BJ (cell line): ENCODE measurements at regions not wholly inside any gene's neighbourhood (a gene's known extent, or its start where the extent isn't known, plus 50 kb on each side); places are given as distances from the start of the nearest gene placed in this dataset.

Experiments used
- CTCF ChIA-PET: fragments of 350-600 bp; formaldehyde crosslinking; extraction: SDS; loops from one replicate; lab custom pipeline; 2021; ENCODE audit warnings: antibody characterized with exemption, inconsistent platforms; lab: Yijun Ruan, JAX
- POLR2A ChIA-PET: fragments of 300-600 bp; sonication (Branson Sonifier 250); formaldehyde crosslinking; extraction: SDS; loops from one replicate; lab custom pipeline; 2021; ENCODE audit warnings: antibody characterized with exemption; lab: Charles Lee
- DNase-seq: peaks from one replicate; pipeline ENCODE4 v3.0.0-alpha.2; 2011; ENCODE audit warnings: low read depth
- H3K27me3 ChIP-seq: 2 replicates; pipeline ENCODE4 v1.6.0; 2011; ENCODE audit warnings: low read length; ENCODE audit not compliant: control insufficient read depth, insufficient read depth
- H3K36me3 ChIP-seq: 2 replicates; pipeline ENCODE4 v1.5.1; 2011; ENCODE audit warnings: low read length; ENCODE audit not compliant: control insufficient read depth, insufficient read depth
- H3K4me3 ChIP-seq: 2 replicates; pipeline ENCODE4 v1.5.1; 2011; ENCODE audit warnings: low read depth, mild to moderate bottlenecking, control low read depth, low read length
- TF ChIP-seq, protein P1 (sequence below): IDR thresholded peaks from 2 replicates; pipeline ENCODE4 v1.5.1; 2011; ENCODE audit warnings: low read depth, mild to moderate bottlenecking, control low read depth, inconsistent platforms, low read length, moderate library complexity; ENCODE audit not compliant: insufficient read depth

DNA sequence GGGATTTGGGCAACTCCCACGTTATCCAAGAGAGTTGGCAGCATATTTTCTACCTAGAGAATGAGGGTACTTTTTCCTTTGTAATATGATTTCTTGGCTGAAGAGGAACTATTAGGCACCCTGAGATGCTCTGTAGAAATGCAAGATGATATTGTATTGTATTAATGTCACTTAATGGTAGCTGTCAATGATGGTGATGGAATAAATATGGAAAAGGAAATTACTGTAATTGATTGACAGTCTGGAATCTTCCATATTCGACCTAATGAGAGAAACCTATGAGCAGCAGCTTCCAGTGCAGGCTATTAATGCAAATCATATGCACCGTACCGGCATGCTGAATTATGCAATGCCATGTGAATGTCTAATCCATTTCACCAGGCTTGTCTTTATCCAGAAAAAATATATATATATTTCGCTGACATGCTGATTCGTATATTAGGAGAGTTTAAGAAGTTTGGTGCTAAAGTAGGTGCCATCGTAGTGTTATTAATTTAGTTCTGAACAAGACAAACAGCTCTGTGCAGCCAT is 494.2 kb upstream of the JARID2 start:
- H3K27me3 ChIP-seq, result no peaks in the 10 kb centered on the region
- ChIA-PET CTCF (no interaction called here), POLR2A (no interaction called here)
- no peaks in the 10 kb centered on the region for H3K36me3 ChIP-seq
- TF ChIP-seq, protein P1, sequence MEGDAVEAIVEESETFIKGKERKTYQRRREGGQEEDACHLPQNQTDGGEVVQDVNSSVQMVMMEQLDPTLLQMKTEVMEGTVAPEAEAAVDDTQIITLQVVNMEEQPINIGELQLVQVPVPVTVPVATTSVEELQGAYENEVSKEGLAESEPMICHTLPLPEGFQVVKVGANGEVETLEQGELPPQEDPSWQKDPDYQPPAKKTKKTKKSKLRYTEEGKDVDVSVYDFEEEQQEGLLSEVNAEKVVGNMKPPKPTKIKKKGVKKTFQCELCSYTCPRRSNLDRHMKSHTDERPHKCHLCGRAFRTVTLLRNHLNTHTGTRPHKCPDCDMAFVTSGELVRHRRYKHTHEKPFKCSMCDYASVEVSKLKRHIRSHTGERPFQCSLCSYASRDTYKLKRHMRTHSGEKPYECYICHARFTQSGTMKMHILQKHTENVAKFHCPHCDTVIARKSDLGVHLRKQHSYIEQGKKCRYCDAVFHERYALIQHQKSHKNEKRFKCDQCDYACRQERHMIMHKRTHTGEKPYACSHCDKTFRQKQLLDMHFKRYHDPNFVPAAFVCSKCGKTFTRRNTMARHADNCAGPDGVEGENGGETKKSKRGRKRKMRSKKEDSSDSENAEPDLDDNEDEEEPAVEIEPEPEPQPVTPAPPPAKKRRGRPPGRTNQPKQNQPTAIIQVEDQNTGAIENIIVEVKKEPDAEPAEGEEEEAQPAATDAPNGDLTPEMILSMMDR, result no peak
- DNase-seq, result no peak
- no peak overlapping the region for H3K4me3 ChIP-seq

DNA sequence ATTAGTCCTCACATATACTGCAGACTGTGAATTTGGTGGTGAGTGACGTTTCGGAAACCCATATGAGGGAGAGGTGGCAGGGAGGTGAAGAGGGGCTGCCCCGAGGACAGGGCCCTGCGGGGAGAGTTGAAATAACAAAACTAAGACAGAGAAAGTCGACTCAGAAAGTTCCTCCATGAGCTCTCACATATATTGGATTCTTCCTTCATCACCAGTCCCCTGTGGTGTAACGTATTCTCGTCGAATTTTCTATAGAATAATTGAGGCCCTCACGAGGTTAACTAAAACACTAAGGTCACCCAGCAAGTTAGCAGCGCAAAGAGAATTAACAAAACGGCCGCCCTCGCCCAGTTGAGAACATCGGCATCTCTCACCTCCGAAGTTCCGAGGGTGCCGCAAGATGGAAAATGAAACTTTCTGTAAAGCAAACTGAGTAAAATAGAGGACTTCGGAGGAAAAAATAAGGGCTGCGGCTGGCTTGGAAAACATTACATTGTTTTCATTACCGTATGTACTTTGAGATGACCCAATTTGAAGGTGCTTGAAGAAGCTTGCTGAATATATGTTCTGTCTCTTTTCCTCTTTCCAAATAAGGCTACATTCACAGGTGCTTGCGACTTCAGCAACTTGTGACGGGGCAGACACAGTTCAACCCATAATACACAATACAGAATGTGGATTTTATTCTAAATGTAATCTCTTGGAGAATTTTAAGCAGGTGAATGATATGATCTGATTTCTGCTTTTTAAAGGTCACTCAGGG is 490.9 kb upstream of the JARID2 start:
- ChIA-PET CTCF (interaction anchor here (1.3 kb wide), 1 partner anchor 10 kb away, joined by 4 read pairs; no protein-coding TSS in a partner anchor), POLR2A (no interaction called here)
- H3K4me3 ChIP-seq, result no peak overlapping the region
- no peak for DNase-seq
- TF ChIP-seq, protein P1, result no peak
- H3K36me3 ChIP-seq, result no peaks in the 10 kb centered on the region
- no peaks in the 10 kb centered on the region for H3K27me3 ChIP-seq

DNA sequence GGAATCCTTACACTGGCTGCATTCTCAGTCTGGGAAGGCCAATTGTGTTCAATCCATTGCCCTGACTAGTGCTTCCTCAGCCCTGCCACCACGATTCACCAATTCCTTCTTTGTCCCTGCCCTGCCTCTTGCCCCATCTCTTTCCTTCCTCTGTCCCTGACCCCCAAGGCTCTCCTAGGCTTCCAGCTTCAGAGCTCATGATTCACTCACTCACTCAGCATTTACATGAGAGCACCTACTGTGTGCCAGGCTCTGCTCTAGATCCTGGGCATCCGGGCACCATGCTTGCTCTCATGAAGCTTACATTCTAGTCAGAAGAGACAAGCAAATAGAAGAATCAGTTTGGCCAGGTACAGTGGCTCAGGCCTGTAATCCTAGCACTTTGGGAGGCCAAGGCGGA is 489.5 kb upstream of the JARID2 start:
- H3K4me3 ChIP-seq, result no peak overlapping the region
- DNase-seq, result no peak
- ChIA-PET POLR2A (no interaction called here), CTCF (interaction anchor here (1.3 kb wide), 1 partner anchor 9 kb away, joined by 4 read pairs; no protein-coding TSS in a partner anchor)
- no peaks in the 10 kb centered on the region for H3K36me3 ChIP-seq
- TF ChIP-seq, protein P1, result no peak
- H3K27me3 ChIP-seq, result no peaks in the 10 kb centered on the region

DNA sequence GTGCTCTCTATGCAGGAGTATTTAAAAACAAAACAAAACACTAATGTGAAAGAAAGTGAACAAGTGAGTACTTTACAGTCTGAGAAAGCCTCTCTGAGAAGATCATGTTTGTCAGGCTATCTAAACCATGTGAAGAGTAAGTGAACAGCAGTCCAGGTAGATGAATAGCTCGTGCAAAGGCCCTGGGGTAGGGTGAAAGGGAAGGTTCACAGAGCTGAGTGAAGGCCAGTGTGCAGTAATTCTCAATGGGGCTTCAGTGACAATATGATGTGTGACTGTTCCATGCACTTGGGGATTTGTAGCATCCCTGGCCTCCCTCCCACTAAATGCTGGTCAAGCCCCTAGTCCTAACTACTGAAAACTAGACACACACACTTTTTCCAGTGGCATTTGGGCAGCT is 488.9 kb upstream of the JARID2 start:
- H3K4me3 ChIP-seq, result no peak overlapping the region
- H3K36me3 ChIP-seq, result no peaks in the 10 kb centered on the region
- ChIA-PET CTCF (no interaction called here), POLR2A (no interaction called here)
- DNase-seq, result no peak
- H3K27me3 ChIP-seq, result no peaks in the 10 kb centered on the region
- TF ChIP-seq, protein P1, result no peak

DNA sequence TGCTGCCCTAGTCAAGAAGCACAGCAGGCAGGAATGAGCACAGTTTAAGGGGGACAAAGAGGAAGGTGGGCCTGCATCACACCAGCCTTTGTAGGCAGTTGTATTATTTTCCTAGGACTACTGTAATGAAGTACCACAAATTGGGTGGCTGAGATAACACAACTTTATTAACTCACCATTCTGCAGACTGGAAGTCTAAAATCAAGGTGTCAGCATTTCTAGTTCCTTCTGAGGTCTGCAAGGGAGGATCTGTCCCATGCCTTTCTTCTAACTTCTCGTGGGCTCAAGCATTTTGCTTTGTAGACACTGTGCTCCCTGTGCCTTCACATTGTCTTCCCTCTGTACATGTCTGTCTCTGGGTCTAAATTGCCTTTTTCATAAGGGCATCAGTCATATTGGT is 488.5 kb upstream of the JARID2 start:
- CTCF ChIA-PET, result no interaction called here
- TF ChIP-seq, protein P1, result no peak
- no peaks in the 10 kb centered on the region for H3K36me3 ChIP-seq
- H3K4me3 ChIP-seq, result no peak overlapping the region
- POLR2A ChIA-PET, result no interaction called here
- no peaks in the 10 kb centered on the region for H3K27me3 ChIP-seq
- no peak for DNase-seq
